WI38 (cell line): ENCODE measurements at regions not wholly inside any gene's neighbourhood (a gene's known extent, or its start where the extent isn't known, plus 50 kb on each side); places are given as distances from the start of the nearest gene placed in this dataset.

Experiments
- H3K4me3 ChIP-seq: 2 replicates; pipeline ENCODE4 v1.5.1; 2011; ENCODE audit warnings: low read depth, mild to moderate bottlenecking, control low read depth, low read length
- CTCF ChIP-seq: IDR thresholded peaks from 2 replicates; pipeline ENCODE4 v1.5.1; 2012; ENCODE audit warnings: low read depth, mild to moderate bottlenecking, control low read depth, low read length

GRCh38 chr6:155975506-155975905 is 519.9 kb upstream of the NOX3 start:
- no peak overlapping the region for H3K4me3 ChIP-seq
- TF ChIP-seq CTCF: no peak

DNA sequence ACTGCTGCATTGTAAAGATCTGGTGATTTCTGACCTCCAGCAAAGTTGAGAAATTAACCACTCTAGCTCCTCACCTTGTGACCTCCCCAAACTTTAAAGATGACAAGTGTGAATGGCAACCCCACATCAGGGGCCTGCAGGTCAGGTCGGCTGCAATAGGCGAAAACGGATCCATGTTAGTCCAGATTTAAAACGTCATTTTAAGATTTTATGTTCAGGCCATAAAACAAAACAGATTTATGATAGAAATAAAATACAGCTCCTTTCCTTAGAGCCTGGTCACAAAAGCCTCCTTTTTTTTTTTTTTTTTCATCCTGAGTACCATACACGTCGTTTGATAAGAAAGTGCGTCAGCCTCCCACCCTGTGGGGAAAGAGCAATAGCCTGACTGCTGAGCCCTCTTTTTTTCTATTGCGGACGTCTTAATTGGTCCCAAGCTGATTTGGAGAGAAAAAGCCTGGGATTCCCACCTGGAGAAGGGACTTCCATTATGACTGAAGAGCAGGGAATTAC is 519.2 kb upstream of the NOX3 start:
- H3K4me3 ChIP-seq: no peak overlapping the region
- TF ChIP-seq CTCF: no peak

- TF ChIP-seq CTCF: no peak
- no peak overlapping the region for H3K4me3 ChIP-seq
These were observed 518.7 kb upstream of the NOX3 start for GRCh38 chr6:155974359-155974758.

- H3K4me3 ChIP-seq: no peak overlapping the region
- TF ChIP-seq CTCF: no peak
These were observed 515.5 kb upstream of the NOX3 start for GRCh38 chr6:155970876-155971708.

GRCh38 chr6:155970472-155970871 is 514.8 kb upstream of the NOX3 start:
- no peak overlapping the region for H3K4me3 ChIP-seq
- no peak for TF ChIP-seq CTCF

- H3K4me3 ChIP-seq: no peak overlapping the region
- no peak for TF ChIP-seq CTCF
These were observed 513.3 kb upstream of the NOX3 start for GRCh38 chr6:155968921-155969320.

DNA sequence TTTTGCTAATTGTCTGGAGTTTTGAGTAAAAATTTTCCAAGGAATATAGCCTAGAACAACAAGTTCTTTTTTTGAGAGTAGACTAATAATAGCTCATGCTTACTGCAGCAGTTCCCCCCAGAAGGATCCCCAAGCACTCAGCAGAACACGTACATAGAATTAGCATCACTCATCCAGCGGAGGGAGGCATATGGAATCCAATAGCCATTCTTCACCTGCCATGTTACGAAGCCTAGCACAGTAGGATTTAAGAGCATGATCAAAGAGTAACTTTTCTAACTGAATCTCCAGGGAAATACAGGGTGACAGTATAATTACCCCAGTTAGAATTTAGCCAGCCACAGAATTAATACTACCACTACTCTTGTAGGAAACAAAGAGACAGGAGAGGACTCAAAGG is 511.7 kb upstream of the NOX3 start:
- no peak for TF ChIP-seq CTCF
- H3K4me3 ChIP-seq: no peak overlapping the region
